Medulla oblongata (tissue), 1 donor: ENCODE measurements at regions not wholly inside any gene's neighbourhood (a gene's known extent, or its start where the extent isn't known, plus 50 kb on each side); places are given as distances from the start of the nearest gene placed in this dataset.

Experiments
- DNase-seq: peaks from one replicate; pipeline ENCODE4 v3.0.0-alpha.2; 2015; ENCODE audit errors: extremely low spot score

GRCh38 chr2:238700506-238701340 lies 147.2 kb upstream of the TWIST2 start:
- DNase-seq = no peak

- DNase-seq = no peak
Observed at GRCh38 chr2:238701341-238702206, 146.3 kb upstream of the TWIST2 start.

DNA sequence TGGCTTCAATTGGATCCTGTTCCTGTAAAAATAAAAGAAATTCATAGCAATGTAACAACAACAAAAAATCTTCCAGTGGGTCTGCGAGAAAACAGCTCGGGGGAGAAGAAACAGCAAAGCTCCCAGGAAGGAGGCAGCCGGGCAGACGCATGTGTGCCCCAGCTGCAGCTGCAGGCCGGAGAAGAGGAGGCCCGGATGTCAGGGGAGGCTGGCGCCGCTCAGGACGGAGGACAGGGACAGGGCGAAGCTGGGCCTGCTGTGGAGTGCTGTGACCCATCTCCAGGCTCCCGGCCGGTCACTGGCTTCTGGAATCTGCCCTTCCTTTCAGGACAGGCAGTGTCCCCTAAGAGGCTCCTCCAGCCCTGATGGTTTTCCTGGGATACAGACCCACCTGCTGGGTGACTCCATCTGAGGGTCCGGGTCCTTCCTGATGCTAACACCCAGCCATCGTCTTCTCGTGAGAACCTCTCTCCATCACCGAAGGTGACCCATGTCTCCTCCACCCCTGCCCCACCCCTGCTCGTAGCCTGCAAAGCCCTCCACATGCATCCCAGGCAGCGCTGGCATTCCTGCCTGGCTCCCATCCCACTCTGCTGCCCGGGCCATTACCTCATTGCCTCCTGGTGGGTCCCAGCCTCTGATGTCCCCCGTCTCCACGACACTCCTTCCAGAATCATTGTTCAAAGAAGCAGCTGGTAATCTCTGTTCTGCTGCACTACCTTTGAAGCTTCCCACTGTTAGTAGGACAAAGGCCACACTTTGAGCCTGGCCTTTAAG lies 145.4 kb upstream of the TWIST2 start:
- DNase-seq = no peak

- no peak for DNase-seq
Observed at GRCh38 chr2:238703053-238703415, 144.9 kb upstream of the TWIST2 start.

DNA sequence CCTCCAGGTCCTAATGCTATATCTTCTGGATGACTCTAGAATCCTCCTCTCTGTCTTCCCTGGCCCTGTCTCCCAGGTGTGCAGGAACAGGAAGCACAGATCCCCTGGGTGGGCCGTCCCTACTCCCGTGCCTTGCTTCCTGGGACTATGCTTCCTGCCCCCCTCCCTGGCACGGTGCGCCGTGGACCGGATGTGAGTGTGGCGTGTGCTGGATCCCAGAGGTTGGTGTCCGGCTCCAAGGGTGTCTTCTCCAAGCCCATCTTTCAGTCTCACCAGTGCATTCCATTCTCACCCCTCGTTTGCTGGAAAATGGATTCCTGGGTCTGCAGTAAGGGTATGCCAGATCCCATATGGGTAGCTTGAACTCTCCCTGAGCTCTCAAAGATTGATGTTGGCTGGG lies 144.4 kb upstream of the TWIST2 start:
- DNase-seq = no peak

- DNase-seq = no peak
Observed at GRCh38 chr2:238704471-238705225, 143.2 kb upstream of the TWIST2 start.

DNA sequence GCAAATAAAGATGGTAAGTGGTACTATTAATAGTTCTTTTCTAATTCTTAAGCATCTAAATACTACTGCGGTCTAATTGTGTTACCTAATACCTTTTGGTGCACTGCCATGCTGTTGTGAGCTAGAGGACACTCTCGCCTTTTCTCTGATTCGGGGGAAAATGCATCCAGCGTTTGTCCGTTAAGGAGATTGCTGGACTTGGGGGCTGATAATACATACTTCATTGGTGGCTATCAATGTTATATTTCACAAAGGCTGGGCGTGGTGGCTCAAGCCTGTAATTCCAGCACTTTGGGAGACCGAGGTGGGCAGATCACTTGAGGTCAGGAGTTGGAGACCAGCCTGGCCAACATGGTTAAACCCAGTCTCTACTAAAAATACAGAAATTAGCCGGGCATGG lies 141.7 kb upstream of the TWIST2 start:
- no peak for DNase-seq

DNA sequence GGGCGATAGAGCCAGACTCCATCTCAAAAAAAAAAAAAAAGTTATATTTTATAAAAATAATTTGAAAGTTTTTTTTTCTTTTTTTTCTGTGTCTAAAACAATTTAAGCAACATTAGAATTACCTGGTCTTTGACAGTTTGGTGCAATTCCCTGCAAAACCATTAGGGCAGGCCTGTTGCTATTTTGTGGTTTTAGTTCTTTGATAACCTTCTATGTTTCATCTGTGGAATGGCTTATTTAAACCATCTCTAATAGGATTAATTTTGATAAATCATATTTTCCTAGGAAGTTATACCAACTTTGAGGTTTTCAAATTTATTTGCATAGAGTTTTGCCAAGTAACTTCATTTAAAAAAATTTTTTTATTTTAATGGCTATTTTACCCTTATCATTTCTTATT lies 141.2 kb upstream of the TWIST2 start:
- DNase-seq = no peak

- peak; percentile 55 for DNase-seq
Observed at GRCh38 chr2:238709325-238710025, 138.4 kb upstream of the TWIST2 start.

DNA sequence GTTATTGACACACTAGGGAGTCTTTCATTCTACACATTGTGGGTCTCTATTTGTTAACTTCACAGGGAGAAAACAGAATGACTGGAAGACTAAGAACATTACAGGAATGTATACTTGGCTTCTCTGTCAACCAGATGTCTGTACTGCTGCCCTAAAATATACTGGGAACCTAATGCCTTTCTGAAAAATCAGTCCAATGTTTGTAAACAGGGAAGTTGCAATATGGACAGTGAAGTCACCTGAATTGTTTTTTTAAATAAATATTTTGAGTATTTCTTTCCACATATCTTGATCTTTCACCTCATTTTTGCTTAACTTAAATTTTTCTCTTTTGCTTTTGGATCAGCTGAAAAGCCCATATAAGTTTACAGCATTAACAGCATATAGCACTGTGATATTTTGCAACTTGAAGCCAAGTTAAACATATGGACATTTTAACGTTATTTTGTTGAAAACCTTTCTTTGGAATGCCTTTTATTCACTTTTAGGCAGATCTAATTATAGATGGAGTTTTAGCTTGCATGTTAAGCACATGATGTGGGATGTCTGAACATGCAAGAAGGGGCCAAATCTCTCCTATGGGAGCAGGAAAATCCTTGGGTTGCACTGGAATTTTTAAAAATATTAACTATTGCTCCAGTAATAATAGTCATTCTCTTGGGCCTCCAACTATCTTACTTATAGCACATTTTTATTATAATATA lies 137.7 kb upstream of the TWIST2 start:
- no peak for DNase-seq

GRCh38 chr2:238710787-238711186 lies 137.1 kb upstream of the TWIST2 start:
- no peak for DNase-seq

- DNase-seq = no peak
Observed at GRCh38 chr2:238711346-238711745, 136.5 kb upstream of the TWIST2 start.

DNA sequence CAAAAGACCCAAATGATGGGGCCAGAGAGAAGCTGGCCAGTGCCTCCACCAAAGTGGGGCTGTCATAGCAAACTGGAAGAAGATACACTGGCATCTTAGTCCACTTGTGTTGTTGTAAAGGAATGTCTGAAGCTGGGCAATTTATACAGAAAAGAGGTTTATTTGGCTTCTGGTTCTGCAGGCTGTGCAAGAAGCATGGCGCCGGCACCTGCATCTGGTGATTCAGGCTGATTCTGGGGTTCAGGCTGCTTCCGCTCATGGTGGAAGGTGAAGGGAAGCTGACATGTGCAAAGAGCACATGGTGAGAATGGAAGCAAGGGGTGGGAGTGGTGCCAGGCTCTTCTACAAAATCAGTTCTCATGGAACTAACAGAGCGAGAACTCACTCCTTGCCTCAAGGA lies 135.9 kb upstream of the TWIST2 start:
- no peak for DNase-seq

- DNase-seq = no peak
Observed at GRCh38 chr2:238713198-238713826, 134.6 kb upstream of the TWIST2 start.

DNA sequence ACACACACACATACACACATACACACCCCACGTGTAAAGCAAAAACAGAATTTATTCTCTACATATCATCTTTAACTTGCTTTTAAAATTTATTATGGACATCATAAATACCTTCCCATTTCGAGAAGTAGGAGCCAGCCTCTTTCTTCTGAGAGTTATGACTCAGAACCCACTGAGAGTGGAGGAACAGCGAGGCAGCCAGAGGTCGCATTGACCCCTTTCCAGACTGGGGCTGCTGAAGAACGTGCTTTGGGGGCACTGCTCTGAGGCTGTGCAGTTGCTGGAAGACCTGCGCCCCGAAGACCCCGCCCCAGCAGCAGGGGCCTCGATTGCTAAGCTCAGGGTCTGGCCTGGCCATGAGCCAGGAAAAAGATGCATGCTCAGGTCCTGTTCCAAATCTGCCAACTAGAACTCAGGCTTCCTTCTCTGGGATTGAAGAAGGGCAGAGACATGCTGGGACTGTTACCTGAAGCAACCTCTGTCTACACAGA lies 133.8 kb upstream of the TWIST2 start:
- no peak for DNase-seq

DNA sequence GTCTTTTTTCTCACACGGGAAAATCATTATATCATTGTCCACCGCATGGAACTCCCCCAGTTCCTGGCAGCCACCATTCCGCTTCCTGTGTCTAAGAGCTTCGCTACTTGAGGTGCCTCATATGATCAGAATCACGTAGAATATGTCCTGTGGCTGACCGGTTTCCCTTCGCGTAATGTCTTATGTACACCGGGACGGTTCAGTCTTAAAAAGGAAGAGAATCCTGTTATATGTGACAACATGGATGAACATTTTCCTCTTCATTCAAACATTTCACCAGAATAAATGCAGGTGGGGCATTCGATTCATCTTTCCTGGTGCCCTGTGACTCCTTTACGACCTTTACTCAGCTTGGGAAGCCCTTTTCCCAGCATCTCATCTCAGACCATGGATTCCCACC lies 131.7 kb upstream of the TWIST2 start:
- no peak for DNase-seq

- DNase-seq = no peak
Observed at GRCh38 chr2:238716585-238716984, 131.3 kb upstream of the TWIST2 start.

DNA sequence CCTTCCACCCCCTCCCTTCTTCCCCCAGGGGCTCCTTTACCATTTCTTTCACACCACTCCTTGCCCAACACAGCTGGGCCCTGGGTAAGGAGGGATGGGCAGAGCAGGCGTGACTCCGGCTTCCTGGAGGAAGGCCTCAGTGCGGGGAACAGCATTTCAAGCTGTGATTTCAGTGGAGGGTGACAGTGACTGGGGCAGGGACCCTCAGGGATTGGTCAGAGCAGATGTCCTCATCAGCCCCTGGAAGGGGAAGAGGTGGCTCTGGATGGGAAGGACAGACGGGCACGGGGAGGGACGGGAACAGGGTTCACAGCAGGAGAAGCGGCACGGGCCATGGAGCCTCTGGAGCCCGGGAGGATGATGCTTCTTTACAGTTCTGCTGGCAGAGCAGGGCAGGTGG lies 130.8 kb upstream of the TWIST2 start:
- no peak for DNase-seq

GRCh38 chr2:238719641-238720040 lies 128.2 kb upstream of the TWIST2 start:
- no peak for DNase-seq

- no peak for DNase-seq
Observed at GRCh38 chr2:238720232-238720672, 127.6 kb upstream of the TWIST2 start.
